Endothelial cell of umbilical vein (primary cell): ENCODE measurements at regions not wholly inside any gene's neighbourhood (a gene's known extent, or its start where the extent isn't known, plus 50 kb on each side); places are given as distances from the start of the nearest gene placed in this dataset.

ENCODE experiments used
- BruUV-seq: library from RNA; stranded (reverse); fragments of 400-500 nt; replicated peaks from 2 replicates; lab custom pipeline; 2021; lab: Mats Ljungman, UMichigan
- CTCF ChIA-PET: fragments of 300-600, 350-600 bp; sonication (Branson Sonifier 250); formaldehyde crosslinking; loops from one replicate; lab custom pipeline; 2021; ENCODE audit warnings: antibody characterized with exemption, inconsistent platforms; lab: Charles Lee
- POLR2A ChIA-PET: fragments of 300-600, 350-600 bp; sonication (Branson Sonifier 250); formaldehyde crosslinking; loops from one replicate; lab custom pipeline; 2021; ENCODE audit warnings: antibody characterized with exemption, inconsistent platforms; lab: Charles Lee
- DNase-seq: peaks from one replicate; pipeline ENCODE4 v3.0.0-alpha.2; 2011; ENCODE audit warnings: low read depth, low spot score
- FAIRE-seq: peaks from 2 replicates; lab custom pipeline; 2011; peaks lifted over from hg19 to GRCh38; lab: Jason Lieb, UNC
- H2AFZ ChIP-seq: 2 replicates; pipeline ENCODE4 v1.6.0; 2012; ENCODE audit warnings: low read depth, low read length, control low read depth, inconsistent platforms
- H3K27ac ChIP-seq: 2 replicates; pipeline ENCODE4 v1.5.1; 2011; ENCODE audit warnings: low read depth, mild to moderate bottlenecking, control low read depth, low read length, moderate library complexity; ENCODE audit not compliant: insufficient read depth
- H3K27me3 ChIP-seq, 2 experiments: 2 replicates each; pipeline versions ENCODE4 v1.6.0 to v1.6.1; 2011; ENCODE audit warnings: low read length in 2 of 2, mixed read lengths in 1 of 2; ENCODE audit not compliant: control insufficient read depth in 2 of 2, insufficient read depth in 2 of 2
- H3K36me3 ChIP-seq, 2 experiments: 2 replicates in 1 of 2; 3 replicates in 1 of 2; pipeline ENCODE4 v1.5.1; 2011; ENCODE audit warnings: low read length in 2 of 2, mild to moderate bottlenecking in 1 of 2, moderate library complexity in 1 of 2; ENCODE audit not compliant: control insufficient read depth in 2 of 2, insufficient read depth in 2 of 2; ENCODE audit errors: extremely low read depth in 1 of 2
- H3K4me1 ChIP-seq: 3 replicates; pipeline ENCODE4 v1.5.1; 2011; ENCODE audit warnings: mild to moderate bottlenecking, low read length; ENCODE audit not compliant: control insufficient read depth, insufficient read depth; ENCODE audit errors: extremely low read depth
- H3K4me2 ChIP-seq: 2 replicates; pipeline ENCODE4 v1.6.1; 2011; ENCODE audit warnings: low read length, control low read depth, mixed read lengths; ENCODE audit not compliant: insufficient read depth
- H3K4me3 ChIP-seq, 3 experiments: fragments of 200-600 bp in 1 of 3; sonication (generic), shearing (Covaris generic) in 1 of 3; replicated peaks in 1 of 3; 2 replicates each; pipeline ENCODE4 v1.5.1; 2011 to 2016; ENCODE audit warnings: control low read depth in 3 of 3, low read length in 3 of 3, mild to moderate bottlenecking in 2 of 3, inconsistent platforms in 1 of 3, low read depth in 1 of 3, moderate library complexity in 1 of 3; ENCODE audit not compliant: insufficient read depth in 1 of 3
- H3K79me2 ChIP-seq: 2 replicates; pipeline ENCODE4 v1.6.0; 2012; ENCODE audit warnings: low read length, inconsistent platforms; ENCODE audit not compliant: control insufficient read depth, insufficient read depth
- H3K9ac ChIP-seq: replicated peaks from 2 replicates; pipeline ENCODE3; 2011; ENCODE audit warnings: low read length, control low read depth; ENCODE audit not compliant: insufficient read depth; ENCODE audit errors: extremely low read depth
- H3K9me1 ChIP-seq: replicated peaks from 3 replicates; pipeline ENCODE4 v1.6.0; 2011; ENCODE audit warnings: mild to moderate bottlenecking, low read length; ENCODE audit not compliant: control insufficient read depth, insufficient read depth; ENCODE audit errors: extremely low read depth
- H3K9me3 ChIP-seq: replicated peaks from 2 replicates; pipeline ENCODE4 v1.5.1; 2012; ENCODE audit warnings: low read length, inconsistent platforms; ENCODE audit not compliant: control insufficient read depth, insufficient read depth
- H4K20me1 ChIP-seq: replicated peaks from 2 replicates; pipeline ENCODE3; 2011; ENCODE audit warnings: mild to moderate bottlenecking, low read length; ENCODE audit not compliant: control insufficient read depth, insufficient read depth; ENCODE audit errors: extremely low read depth
- EZH2 ChIP-seq: IDR thresholded peaks from 2 replicates; pipeline ENCODE4 v1.6.1; 2012; ENCODE audit warnings: borderline replicate concordance, low read depth, mild to moderate bottlenecking, moderate library complexity, low read length, inconsistent platforms; ENCODE audit not compliant: severe bottlenecking
- FOS ChIP-seq: IDR thresholded peaks from 2 replicates; pipeline ENCODE4 v1.6.1; 2011; ENCODE audit warnings: mild to moderate bottlenecking, low read length, moderate library complexity, borderline replicate concordance; ENCODE audit not compliant: insufficient read depth
- JUN ChIP-seq: IDR thresholded peaks from 2 replicates; pipeline ENCODE4 v1.6.1; 2011; ENCODE audit warnings: borderline replicate concordance, low read depth; ENCODE audit not compliant: insufficient read length, insufficient read depth
- MYC ChIP-seq: IDR thresholded peaks from one replicate; pipeline ENCODE4 v1.6.1; 2011; ENCODE audit warnings: mild to moderate bottlenecking, low read depth, low read length
- POLR2A ChIP-seq: IDR thresholded peaks from 2 replicates; pipeline ENCODE4 v1.6.1; 2012; ENCODE audit warnings: low read depth, mild to moderate bottlenecking, control low read depth, low read length
- dilution Hi-C: fragments of 300-500 bp; cut with MboI; formaldehyde crosslinking; loops from one replicate; pipeline ENCODE4 v1.15.0; 2019; ENCODE audit warnings: low sequenced_read_pairs; ENCODE audit not compliant: extremely low pct_ligation_motif_present
- intact Hi-C: fragments of 100-400 bp; cut with micrococcal nuclease; formaldehyde crosslinking; loops from one replicate; pipeline ENCODE4 v1.10.0; 2022
- TF ChIP-seq, protein P1 (sequence below): IDR thresholded peaks from 2 replicates; pipeline ENCODE4 v1.6.1; 2011; ENCODE audit not compliant: insufficient read depth, insufficient read length
- TF ChIP-seq, protein P2 (sequence below), 2 donors: IDR thresholded peaks; 1 replicate in 1 of 2; 2 replicates in 1 of 2; pipeline ENCODE4 v1.5.1; 2011; ENCODE audit warnings: low read length in 2 of 2, mild to moderate bottlenecking in 2 of 2, moderate library complexity in 2 of 2, control low read depth in 1 of 2, inconsistent platforms in 1 of 2, low read depth in 1 of 2; ENCODE audit not compliant: insufficient read depth in 1 of 2; ENCODE audit errors: extremely low read depth in 1 of 2

DNA sequence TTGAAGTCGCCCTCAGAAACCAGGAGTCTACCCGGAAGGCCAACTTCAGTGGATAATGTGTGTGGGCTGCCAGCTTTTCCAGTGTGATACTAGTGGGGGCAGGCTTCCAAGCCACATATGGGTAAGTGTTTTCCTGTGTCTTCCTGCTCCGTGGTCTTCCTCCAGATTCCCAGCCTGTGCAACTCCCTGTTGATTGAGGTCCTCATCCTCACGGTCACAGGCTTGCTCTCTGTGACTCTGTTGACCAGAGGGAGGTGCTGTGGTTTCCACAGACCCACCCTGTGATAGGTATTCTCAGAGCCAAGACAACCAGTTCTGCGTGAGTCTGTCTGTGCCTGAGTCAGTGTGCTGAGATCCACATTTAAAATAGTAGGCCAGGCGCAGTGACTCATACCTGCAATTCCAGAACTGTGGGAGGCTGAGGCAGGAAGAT, 388.0 kb upstream of the IRX2 start:
- Histone ChIP-seq H3K4me3 (no peak overlapping the region), H3K9me3 (peaks cover 4% of the 10 kb centered on the region), H3K27ac (no peak overlapping the region), H3K79me2 (no peaks in the 10 kb centered on the region), H3K9me1 (no peaks in the 10 kb centered on the region), H3K27me3 (no peaks in the 10 kb centered on the region), H3K36me3 (no peaks in the 10 kb centered on the region), H3K4me1 (no peaks in the 10 kb centered on the region), H2AFZ (no peak overlapping the region), H4K20me1 (no peaks in the 10 kb centered on the region), H3K4me2 (no peak overlapping the region), H3K9ac (no peak overlapping the region)
- DNase-seq: no peak
- TF ChIP-seq MYC: no peak
- ChIA-PET CTCF (no interaction called here), POLR2A (no interaction called here)
- FAIRE-seq: no peak
- intact Hi-C loops: no loop called here
- dilution Hi-C loops: no loop called here
- BruUV-seq: no TSS peak

DNA sequence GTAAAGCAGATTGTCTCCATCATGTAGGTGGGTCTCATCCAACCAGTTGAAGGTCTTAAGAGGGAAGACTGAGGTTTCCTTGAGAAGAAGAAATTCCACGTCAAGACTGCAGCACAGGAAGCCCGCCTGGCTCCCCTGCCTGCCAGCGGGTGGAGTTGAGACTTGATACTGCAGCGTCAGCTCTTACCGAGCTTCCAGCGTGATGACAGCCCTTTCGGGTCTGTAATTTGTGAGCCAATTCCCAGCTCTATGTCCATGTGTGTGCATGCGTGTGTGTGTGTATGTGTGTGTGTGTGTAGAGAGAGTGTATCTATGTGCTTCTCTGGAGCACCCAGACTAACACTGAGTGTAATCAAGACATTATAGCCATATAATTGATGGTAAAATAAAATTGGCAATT, 379.7 kb upstream of the IRX2 start:
- Histone ChIP-seq H3K27ac (no peak overlapping the region), H3K9me3 (peaks cover 3% of the 10 kb centered on the region), H3K4me1 (no peaks in the 10 kb centered on the region), H3K27me3 (no peaks in the 10 kb centered on the region), H4K20me1 (no peaks in the 10 kb centered on the region), H3K36me3 (no peaks in the 10 kb centered on the region), H3K79me2 (no peaks in the 10 kb centered on the region), H3K4me3 (no peak overlapping the region), H3K4me2 (no peak overlapping the region), H2AFZ (no peak overlapping the region), H3K9ac (no peak overlapping the region), H3K9me1 (no peaks in the 10 kb centered on the region)
- no peak for FAIRE-seq
- ChIA-PET POLR2A (no interaction called here), CTCF (no interaction called here)
- BruUV-seq: no TSS peak
- no peak for DNase-seq
- dilution Hi-C loops: no loop called here
- intact Hi-C loops: no loop called here
- TF ChIP-seq MYC (no peak), EZH2 (no peak), POLR2A (no peak), FOS (no peak), JUN (no peak)
- TF ChIP-seq, protein P1, sequence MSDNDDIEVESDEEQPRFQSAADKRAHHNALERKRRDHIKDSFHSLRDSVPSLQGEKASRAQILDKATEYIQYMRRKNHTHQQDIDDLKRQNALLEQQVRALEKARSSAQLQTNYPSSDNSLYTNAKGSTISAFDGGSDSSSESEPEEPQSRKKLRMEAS: no peak
- TF ChIP-seq, protein P2, sequence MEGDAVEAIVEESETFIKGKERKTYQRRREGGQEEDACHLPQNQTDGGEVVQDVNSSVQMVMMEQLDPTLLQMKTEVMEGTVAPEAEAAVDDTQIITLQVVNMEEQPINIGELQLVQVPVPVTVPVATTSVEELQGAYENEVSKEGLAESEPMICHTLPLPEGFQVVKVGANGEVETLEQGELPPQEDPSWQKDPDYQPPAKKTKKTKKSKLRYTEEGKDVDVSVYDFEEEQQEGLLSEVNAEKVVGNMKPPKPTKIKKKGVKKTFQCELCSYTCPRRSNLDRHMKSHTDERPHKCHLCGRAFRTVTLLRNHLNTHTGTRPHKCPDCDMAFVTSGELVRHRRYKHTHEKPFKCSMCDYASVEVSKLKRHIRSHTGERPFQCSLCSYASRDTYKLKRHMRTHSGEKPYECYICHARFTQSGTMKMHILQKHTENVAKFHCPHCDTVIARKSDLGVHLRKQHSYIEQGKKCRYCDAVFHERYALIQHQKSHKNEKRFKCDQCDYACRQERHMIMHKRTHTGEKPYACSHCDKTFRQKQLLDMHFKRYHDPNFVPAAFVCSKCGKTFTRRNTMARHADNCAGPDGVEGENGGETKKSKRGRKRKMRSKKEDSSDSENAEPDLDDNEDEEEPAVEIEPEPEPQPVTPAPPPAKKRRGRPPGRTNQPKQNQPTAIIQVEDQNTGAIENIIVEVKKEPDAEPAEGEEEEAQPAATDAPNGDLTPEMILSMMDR (IDR thresholded peaks at IDR 0.05; ENCODE audit: extremely low read depth in 1 of 2, insufficient read depth in 1 of 2, low read depth in 1 of 2, low read length in 2 of 2): no peak
